ENCODE measurements at regions not wholly inside any gene's neighbourhood (a gene's known extent, or its start where the extent isn't known, plus 50 kb on each side); places are given as distances from the start of the nearest gene placed in this dataset.

DNA sequence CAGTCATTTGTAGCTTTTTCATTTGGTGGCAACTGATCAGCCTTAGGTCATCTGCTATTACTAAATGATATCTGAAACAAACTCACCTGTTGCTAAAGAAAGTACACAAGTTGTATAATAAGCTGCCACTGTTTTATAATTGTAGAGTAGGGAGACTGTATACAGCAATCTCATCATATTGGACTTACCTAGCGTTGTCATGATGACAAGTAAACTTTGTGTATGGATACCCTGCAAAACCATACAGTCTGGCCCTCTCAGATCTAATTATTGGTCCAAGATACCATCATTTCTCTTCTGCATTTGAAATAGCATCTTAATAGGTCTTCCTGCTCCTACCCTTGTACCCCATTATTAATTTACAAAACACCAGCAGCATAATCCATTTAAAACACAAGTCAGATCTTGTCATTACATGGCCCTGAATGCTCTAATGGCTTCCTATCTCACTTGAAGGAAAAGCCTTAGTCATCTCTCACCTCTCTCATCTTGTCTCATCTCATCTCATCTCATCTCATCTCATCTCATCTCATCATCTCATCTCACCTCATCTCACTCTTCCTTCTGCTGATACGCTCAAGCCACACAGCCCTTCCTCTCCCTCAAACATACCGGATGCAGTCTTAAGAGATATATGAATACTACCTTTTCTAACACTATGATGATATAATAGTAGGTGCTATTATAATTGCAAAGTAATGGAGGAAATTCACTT, 540.6 kb downstream of the MDFIC start:
- Histone ChIP-seq H3K9me3 (replicated peaks in 1 of 3) (no peaks in the 10 kb centered on the region), H3K36me3 (replicated peaks in 1 of 2) (no peaks in the 10 kb centered on the region), H3K27ac (no peak overlapping the region), H3K4me3 (no peak overlapping the region), H3K27me3 (no peaks in the 10 kb centered on the region), H3K4me1 (replicated peaks in 1 of 2) (no peaks in the 10 kb centered on the region)
- intact Hi-C loops (cut with DNase I) = no loop called here
- DNase-seq = no peak
- WGBS, 4 donors = 91 to 98% (median 94%) methylated on average over 3 of the region's 3 CpGs
- no peak for TF ChIP-seq POLR2A (IDR thresholded peaks at IDR 0.05)
- TF ChIP-seq, protein P1, sequence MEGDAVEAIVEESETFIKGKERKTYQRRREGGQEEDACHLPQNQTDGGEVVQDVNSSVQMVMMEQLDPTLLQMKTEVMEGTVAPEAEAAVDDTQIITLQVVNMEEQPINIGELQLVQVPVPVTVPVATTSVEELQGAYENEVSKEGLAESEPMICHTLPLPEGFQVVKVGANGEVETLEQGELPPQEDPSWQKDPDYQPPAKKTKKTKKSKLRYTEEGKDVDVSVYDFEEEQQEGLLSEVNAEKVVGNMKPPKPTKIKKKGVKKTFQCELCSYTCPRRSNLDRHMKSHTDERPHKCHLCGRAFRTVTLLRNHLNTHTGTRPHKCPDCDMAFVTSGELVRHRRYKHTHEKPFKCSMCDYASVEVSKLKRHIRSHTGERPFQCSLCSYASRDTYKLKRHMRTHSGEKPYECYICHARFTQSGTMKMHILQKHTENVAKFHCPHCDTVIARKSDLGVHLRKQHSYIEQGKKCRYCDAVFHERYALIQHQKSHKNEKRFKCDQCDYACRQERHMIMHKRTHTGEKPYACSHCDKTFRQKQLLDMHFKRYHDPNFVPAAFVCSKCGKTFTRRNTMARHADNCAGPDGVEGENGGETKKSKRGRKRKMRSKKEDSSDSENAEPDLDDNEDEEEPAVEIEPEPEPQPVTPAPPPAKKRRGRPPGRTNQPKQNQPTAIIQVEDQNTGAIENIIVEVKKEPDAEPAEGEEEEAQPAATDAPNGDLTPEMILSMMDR (IDR thresholded peaks at IDR 0.05) = no peak

DNA sequence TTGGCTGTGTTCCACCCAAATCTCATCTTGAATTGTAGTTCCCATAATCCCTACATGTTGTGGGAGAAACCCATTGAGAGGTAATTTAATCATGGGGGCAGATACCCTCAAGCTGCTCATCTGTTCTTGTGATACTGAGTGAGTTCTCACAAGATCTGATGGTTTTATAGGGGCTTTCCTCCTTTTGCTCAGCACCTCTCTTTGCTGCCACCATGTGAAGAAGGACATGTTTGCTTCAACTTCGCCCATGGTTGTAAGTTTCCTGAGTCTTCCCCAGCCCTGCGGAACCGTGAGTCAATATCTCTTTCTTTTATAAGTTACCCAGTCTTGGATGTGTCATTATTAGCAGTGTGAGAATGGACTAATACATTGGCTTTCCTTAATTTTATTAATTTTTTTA, 527.8 kb downstream of the MDFIC start:
- no peaks in the 10 kb centered on the region for H3K36me3 ChIP-seq (replicated peaks in 1 of 2)
- H3K9me3 ChIP-seq (replicated peaks in 1 of 3) = no peaks in the 10 kb centered on the region
- intact Hi-C loops (cut with DNase I) = no loop called here
- no peak for DNase-seq
- 63 to 96% (median 92%) methylated on average over 3 of the region's 3 CpGs for WGBS, 4 donors
- no peaks in the 10 kb centered on the region for H3K4me1 ChIP-seq (replicated peaks in 1 of 2)
- TF ChIP-seq, protein P1 (IDR thresholded peaks at IDR 0.05) = no peak
- no peak for TF ChIP-seq POLR2A (IDR thresholded peaks at IDR 0.05)
- H3K4me3 ChIP-seq = no peak overlapping the region
- no peaks in the 10 kb centered on the region for H3K27me3 ChIP-seq
- H3K27ac ChIP-seq = no peak overlapping the region

DNA sequence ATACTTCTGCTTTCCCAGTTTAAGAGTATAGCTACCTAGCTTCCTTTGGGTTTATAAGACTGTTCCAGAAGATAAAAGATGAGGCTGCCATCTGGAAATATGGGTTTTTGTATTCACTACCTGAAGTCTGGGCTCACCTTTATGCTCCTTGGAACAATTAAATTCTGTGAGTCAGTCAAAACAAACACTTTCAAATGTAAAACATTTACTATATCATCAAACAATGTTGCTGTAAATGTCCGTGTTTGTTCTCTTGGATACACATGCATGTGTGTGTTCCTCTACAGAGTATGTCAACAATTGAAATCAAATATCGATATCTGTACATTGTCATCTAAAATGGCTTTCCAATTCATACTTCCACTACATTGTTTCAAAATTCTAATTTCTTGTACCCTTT, 525.6 kb downstream of the MDFIC start:
- intact Hi-C loops (cut with DNase I) = no loop called here
- Histone ChIP-seq H3K36me3 (replicated peaks in 1 of 2) (no peaks in the 10 kb centered on the region), H3K27me3 (no peaks in the 10 kb centered on the region), H3K4me1 (replicated peaks in 1 of 2) (no peaks in the 10 kb centered on the region), H3K27ac (no peak overlapping the region), H3K4me3 (no peak overlapping the region), H3K9me3 (replicated peaks in 1 of 3) (no peaks in the 10 kb centered on the region)
- TF ChIP-seq POLR2A (IDR thresholded peaks at IDR 0.05) = no peak
- no peak for DNase-seq
- WGBS, 4 donors = 83 to 92% (median 90%) methylated on average over 2 of the region's 2 CpGs

DNA sequence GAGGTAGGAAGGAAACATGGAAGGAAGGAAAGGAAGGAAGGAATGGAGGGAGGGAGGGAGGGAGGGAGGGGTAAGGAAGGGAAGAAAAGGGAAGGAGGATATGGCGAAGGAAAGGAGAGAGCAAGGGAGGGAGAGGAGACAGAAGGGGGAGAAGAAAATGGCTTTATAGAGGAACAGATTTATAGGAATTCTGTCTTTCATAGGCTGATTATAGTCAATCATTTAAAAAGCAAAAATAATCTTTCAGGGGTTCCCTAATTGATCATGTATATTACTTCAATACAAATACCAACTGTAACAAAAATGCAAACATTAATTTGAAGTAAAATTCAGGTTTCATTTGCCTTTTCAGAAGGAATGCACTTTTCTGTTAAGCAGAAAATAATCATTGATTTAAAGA, 519.1 kb downstream of the MDFIC start:
- Histone ChIP-seq H3K27ac (no peak overlapping the region), H3K4me1 (replicated peaks in 1 of 2) (no peaks in the 10 kb centered on the region), H3K9me3 (replicated peaks in 1 of 3) (no peaks in the 10 kb centered on the region), H3K27me3 (no peaks in the 10 kb centered on the region), H3K36me3 (replicated peaks in 1 of 2) (no peaks in the 10 kb centered on the region), H3K4me3 (no peak overlapping the region)
- intact Hi-C loops (cut with DNase I) = no loop called here
- WGBS, 4 donors = 69 to 82% (median 77%) methylated on average over 1 of the region's 1 CpG
- TF ChIP-seq POLR2A (IDR thresholded peaks at IDR 0.05) = no peak
- TF ChIP-seq, protein P1 (IDR thresholded peaks at IDR 0.05) = no peak
- no peak for DNase-seq

DNA sequence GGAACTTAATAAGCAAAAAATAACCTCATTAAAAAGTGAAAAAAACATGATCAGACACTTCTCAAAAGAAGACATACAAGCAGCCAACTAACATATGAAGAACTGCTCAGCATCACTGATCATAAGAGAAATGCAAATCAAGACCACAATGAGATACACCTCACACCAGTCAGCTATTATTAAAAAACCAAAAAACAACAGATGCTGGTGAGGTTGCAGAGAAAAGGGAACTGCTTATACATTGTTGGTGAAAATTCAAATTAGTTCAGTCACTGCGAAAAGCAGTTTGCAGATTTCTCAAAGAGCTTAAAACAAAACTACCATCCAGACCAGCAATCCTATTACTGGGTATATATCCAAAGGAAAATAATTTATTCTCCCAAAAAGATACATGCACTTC, 513.3 kb downstream of the MDFIC start:
- no peak for DNase-seq
- WGBS, 4 donors = 91 to 100% (median 94%) methylated on average over 1 of the region's 1 CpG
- Histone ChIP-seq H3K27ac (no peak overlapping the region), H3K4me3 (no peak overlapping the region), H3K4me1 (replicated peaks in 1 of 2) (no peaks in the 10 kb centered on the region), H3K27me3 (no peaks in the 10 kb centered on the region), H3K9me3 (replicated peaks in 1 of 3) (no peaks in the 10 kb centered on the region), H3K36me3 (replicated peaks in 1 of 2) (no peaks in the 10 kb centered on the region)
- TF ChIP-seq, protein P1 (IDR thresholded peaks at IDR 0.05) = no peak
- no peak for TF ChIP-seq POLR2A (IDR thresholded peaks at IDR 0.05)
- intact Hi-C loops (cut with DNase I) = no loop called here
